ENCODE measurements at regions not wholly inside any gene's neighbourhood (a gene's known extent, or its start where the extent isn't known, plus 50 kb on each side); places are given as distances from the start of the nearest gene placed in this dataset.

DNA sequence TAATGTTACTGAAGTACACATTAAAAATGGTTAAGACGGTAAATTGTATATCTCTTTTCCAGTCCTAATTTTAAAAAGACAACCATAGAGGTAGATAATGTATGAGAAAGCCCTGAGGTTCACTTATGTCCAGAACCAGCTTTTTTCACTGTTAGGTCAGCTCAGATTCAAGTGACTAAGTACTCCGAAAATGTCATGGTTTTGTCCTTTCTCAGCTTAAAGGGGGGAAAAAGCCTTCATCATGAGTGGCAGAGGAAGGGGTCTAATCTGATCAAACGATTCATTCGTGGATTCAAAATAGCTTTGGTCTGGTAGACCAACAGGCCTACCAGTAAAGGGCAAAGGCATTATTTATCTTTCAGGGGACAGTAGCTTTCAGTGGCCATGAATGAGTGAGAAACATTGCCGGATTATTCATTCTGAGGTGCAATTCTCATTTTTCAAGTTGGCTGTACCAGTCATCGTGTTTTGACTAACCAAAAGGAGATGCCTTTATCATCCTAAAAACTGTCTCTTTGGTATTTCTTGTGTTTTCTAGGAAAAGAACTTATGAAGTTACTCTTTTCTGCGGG lies 208.4 kb downstream of the HHIPL2 start:
- no peak overlapping the region for H3K4me3 ChIP-seq (ENCODE audit: low read depth, low read length)
- TF ChIP-seq, protein P1, sequence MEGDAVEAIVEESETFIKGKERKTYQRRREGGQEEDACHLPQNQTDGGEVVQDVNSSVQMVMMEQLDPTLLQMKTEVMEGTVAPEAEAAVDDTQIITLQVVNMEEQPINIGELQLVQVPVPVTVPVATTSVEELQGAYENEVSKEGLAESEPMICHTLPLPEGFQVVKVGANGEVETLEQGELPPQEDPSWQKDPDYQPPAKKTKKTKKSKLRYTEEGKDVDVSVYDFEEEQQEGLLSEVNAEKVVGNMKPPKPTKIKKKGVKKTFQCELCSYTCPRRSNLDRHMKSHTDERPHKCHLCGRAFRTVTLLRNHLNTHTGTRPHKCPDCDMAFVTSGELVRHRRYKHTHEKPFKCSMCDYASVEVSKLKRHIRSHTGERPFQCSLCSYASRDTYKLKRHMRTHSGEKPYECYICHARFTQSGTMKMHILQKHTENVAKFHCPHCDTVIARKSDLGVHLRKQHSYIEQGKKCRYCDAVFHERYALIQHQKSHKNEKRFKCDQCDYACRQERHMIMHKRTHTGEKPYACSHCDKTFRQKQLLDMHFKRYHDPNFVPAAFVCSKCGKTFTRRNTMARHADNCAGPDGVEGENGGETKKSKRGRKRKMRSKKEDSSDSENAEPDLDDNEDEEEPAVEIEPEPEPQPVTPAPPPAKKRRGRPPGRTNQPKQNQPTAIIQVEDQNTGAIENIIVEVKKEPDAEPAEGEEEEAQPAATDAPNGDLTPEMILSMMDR (IDR thresholded peaks at IDR 0.05; ENCODE audit: low read depth, low read length, missing control alignments) = no peak
- no peak for DNase-seq (ENCODE audit: low read depth)

DNA sequence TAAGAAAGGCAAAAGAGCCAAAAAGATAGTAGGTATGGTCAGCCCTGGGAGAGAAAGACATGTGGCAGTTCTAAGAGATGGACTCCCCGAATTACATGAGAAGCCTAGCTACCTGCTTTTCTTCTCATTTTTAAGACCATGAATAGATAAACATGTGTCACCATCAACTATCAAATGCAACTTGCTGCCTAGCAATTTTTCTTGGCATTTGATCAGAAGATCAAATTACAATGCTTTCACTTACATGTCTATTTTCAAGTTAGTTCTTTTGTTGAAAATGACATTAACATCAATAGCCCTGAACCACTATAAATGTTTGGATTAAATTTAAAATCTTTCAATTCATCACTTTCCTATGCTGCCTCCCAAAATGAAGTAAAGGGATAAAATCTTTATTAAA lies 212.3 kb downstream of the HHIPL2 start:
- no peak for DNase-seq (ENCODE audit: low read depth)
- H3K4me3 ChIP-seq (ENCODE audit: low read depth, low read length) = no peak overlapping the region
- TF ChIP-seq, protein P1 (IDR thresholded peaks at IDR 0.05; ENCODE audit: low read depth, low read length, missing control alignments) = no peak

DNA sequence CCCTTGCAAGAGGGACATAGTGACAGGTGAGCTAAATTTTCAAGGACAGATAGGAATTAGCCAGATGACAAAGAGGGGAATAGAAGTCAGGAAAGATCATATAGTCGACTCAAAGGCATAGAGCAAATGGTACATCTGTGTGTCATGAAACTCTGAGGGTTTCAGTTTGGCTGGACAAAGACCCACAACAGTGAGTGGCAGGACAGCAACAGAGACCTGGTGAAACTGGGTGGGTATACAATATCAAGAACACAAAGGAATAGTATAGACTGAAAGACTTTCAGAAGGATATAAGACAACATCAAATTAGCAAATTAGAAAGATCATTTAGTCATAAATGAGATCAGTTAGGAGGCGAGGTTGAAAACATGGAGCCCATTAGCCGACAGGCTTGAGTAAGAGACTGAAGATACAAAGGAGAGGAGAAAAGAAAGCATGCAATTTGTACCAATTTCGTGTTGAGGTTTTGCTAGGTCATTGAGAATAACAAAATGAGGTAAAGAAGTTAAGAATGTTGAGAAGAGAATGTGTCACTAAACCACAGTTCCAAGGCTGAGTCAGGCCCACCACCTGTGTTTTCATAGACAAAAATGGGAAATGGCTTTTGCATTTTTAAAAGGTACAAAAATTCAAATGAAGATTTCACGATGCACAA lies 213.8 kb downstream of the HHIPL2 start:
- DNase-seq (ENCODE audit: low read depth) = no peak
- TF ChIP-seq, protein P1 (IDR thresholded peaks at IDR 0.05; ENCODE audit: low read depth, low read length, missing control alignments) = no peak
- H3K4me3 ChIP-seq (ENCODE audit: low read depth, low read length) = no peak overlapping the region

DNA sequence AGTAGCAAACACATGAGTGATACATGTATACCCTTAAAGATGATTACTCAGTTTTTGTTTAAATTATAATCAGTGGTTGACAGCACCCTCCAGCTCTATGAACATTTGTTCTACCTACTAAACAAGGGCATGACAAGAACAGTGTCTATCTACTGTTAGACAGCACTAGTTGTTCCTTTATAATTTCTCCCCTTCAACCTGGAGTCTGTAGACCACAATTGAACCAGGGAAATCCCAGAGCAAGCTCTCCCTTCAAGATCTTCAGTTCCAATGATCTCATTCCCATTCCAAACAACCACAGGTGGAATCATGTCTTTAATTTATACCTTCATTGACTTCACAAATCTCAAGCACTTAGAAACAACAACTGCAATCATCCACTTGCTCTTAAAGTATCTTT lies 216.1 kb downstream of the HHIPL2 start:
- no peak overlapping the region for H3K4me3 ChIP-seq (ENCODE audit: low read depth, low read length)
- no peak for DNase-seq (ENCODE audit: low read depth)
- TF ChIP-seq, protein P1 (IDR thresholded peaks at IDR 0.05; ENCODE audit: low read depth, low read length, missing control alignments) = no peak

DNA sequence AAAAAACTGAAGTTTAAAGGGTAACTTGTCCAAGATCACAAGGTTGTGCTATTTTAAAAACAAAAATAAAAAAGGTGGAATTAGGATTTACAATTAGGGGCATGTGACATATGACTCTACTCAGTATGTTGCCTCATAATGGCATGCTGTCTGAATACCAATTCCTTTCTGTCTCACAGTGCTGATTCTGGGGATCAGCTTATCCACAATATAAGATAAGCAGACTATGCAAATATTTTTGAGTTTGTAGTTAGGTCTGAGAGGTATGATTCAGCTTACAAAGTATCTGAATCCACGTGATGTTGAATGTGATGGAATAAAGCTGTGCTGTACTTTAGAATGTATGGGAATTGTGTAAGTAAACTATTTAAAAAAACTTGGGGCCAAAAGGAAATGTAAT lies 216.6 kb downstream of the HHIPL2 start:
- DNase-seq (ENCODE audit: low read depth) = no peak
- TF ChIP-seq, protein P1 (IDR thresholded peaks at IDR 0.05; ENCODE audit: low read depth, low read length, missing control alignments) = no peak
- no peak overlapping the region for H3K4me3 ChIP-seq (ENCODE audit: low read depth, low read length)

DNA sequence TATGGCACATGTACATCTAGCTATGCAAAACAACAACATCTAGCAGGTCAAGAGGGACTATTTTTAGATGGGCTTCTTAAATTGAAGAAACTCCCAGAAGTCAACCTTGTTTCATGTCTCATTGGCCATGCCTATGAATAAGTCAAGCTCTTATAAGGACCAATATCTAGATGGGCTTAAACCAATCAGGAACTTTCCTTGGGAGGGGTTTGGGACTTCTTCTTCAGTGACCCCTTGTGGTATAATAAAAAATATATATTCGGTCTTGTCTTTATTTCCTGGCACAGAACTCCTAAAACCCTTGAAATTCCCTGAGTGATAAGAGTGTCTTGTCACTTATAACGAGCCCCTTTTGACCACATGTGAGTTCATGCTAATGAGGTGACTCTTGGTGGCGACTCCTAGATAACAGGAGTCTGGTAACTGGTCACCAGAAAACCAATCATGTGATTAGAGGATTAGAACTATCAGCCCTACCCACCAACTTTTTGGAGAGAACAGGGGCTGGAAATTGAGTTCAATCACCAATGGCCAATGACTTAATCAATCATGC lies 218.3 kb downstream of the HHIPL2 start:
- no peak overlapping the region for H3K4me3 ChIP-seq (ENCODE audit: low read depth, low read length)
- TF ChIP-seq, protein P1 (IDR thresholded peaks at IDR 0.05; ENCODE audit: low read depth, low read length, missing control alignments) = no peak
- no peak for DNase-seq (ENCODE audit: low read depth)

DNA sequence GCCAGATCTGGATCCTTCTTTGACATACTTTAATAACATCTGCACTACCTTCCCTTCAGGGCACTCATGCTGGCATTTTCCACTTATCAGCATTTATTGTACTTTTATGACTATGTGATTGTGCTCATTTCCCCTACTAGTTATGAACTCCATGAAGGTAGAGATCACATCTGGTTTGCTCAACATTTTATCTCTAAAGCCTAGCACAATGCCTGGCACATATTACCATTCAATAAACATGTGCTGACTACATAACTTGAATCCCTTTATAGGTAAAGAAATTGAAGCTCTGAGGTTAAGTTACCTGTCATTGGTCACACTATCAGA lies 221.2 kb downstream of the HHIPL2 start:
- DNase-seq (ENCODE audit: low read depth) = no peak
- TF ChIP-seq, protein P1 (IDR thresholded peaks at IDR 0.05; ENCODE audit: low read depth, low read length, missing control alignments) = no peak
- H3K4me3 ChIP-seq (ENCODE audit: low read depth, low read length) = no peak overlapping the region

All from GM12864 (cell line).